HG02970 (cell line): ENCODE measurements at regions not wholly inside any gene's neighbourhood (a gene's known extent, or its start where the extent isn't known, plus 50 kb on each side); places are given as distances from the start of the nearest gene placed in this dataset.
A peak's percentile ranks its signal among the peaks of the same experiment; 100 is the strongest.

ENCODE experiments used
- ATAC-seq: cut with Tn5 transposase; IDR thresholded peaks from one replicate; pipeline ENCODE4 v1.9.1; 2021; ENCODE audit warnings: mild to moderate bottlenecking, moderate library complexity, moderate number of reproducible peaks; ENCODE audit not compliant: unreplicated experiment, low FRiP score

DNA sequence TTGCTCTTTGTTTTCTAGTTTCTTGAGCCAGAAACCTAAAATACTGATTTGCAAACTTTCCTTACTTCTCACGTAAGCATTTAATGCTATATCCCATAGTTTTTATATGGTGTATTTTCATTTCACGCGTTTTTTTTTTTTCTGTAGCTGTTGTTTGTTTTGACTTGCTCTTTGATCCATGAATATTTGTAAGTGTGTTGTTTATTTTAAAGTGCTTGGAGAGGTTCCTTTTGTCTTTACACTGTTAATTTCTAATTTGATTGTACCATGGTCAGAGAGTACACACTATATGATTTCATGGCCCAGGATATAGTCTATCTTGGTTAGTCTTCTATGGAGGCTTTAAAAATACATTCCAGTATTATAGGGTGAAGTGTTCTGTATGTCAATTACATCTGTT is 84.8 kb upstream of the RNF217 start:
- ATAC-seq, result no peak

DNA sequence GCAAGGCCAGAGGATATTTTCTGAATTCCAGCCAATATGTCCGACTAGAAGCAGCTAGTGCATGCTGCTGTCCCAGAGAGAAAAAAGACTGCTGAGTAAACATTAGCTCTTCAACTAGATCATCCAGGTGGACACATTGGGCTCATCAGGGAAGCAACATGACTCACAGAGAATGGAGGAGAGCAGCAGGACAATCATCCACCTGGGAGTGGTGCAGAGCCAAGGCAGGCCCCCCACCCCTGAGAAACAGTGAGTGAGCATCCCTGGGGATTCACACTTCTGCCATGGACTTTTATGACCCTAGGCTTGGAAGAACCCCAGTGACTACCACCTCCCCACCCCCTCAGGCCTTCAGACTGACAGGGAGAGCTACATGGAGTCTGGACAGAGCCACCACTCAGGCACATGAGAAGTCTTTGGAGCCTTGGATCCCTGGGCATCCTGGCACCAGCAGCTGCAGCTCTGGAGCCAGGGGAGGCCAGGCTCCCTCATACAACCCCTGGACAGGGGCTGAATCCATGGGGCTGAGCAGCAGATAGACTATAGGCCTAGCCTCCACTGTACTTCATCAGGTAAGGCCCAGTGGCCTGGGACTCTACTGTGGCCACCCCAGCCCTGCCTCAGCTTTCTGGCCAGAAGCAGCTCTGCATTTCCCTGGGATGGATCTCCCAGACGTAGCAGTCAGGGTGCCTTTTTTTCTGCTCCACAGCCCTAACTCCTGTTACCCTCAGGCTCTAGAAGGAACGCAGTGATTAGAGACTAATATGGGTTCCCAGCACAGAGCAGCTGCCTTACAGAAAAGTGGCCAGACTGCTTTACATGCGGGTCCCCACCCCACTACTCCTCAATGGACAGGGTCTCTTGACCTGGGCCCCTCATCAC is 82.9 kb upstream of the RNF217 start:
- ATAC-seq, result no peak

GRCh38 chr6:124879992-124880355 is 82.3 kb upstream of the RNF217 start:
- ATAC-seq, result no peak

- ATAC-seq, result peak; percentile 48
These were observed 80.2 kb upstream of the RNF217 start for GRCh38 chr6:124881898-124882578.

DNA sequence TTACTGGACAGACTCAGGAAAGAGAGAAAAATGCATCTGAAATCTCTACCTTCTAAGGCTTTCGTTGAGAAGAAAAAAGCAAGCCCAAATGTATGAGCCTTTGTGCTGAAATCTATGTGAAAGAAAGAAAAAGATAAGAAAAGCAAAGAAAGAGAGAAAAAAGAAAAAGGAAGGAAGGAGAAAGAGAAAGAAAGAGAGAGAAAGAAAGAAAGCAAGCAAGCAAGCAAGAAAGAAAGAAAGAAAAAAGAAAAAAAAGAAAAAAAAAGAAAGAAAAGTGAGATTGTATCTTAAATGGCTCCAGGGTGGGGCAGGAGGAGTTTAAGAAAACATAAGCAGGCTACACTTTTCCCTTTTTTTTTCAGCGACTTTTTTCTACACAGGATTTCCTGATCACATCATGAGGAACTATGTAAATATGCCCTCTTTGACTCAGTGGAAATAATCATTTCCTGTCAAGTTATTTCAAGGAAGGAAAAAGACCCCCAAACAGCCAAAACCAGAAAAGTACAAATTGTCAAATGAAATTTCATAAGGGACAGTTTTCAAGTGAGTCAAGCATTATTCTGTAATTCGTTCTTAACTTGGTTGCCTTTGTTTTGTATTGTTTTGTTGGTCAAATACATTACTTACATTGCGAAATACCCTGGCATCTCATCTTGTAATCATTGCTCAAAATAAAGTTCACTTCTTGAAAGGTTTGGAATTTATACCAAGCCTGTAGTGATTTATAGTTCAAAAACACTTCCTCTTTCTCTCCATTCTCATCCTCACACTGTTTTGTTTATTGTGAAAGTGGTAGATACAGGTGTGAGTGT is 79.5 kb upstream of the RNF217 start:
- ATAC-seq, result no peak

- no peak for ATAC-seq
These were observed 77.1 kb upstream of the RNF217 start for GRCh38 chr6:124885171-124885570.

DNA sequence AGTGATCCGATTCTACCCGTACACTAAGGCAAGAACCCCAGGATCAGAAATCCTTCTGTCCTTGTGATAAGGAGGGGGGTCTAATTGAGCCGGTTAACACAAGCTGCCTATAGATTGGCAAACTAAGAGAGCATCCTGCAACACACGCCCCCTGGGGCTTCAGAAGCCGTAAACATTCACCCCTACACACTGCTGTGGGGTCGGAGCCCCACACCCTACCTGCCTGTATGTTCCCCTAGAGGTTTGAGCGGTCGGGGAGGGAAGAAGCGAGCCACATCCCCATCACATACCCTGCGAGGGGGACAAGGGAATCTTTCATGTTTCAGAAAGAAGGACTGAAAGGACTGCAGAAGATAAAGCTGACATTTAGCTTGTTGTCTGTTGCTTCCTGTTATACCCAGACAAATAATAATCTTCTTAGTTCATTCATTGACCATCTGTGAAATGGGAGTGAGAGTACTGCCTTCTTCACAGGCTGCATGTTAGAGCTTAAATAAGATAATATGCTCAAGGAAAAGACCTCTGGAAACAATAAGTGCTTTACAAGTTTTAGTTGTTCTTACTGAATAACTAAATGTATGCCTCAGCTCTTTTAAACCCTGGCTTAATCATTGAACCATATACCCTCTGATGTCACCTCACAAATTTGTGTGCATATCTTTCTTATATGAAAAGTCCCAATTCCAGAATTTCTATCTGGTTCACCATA is 74.2 kb upstream of the RNF217 start:
- ATAC-seq, result no peak

GRCh38 chr6:124888581-124889371 is 73.5 kb upstream of the RNF217 start:
- no peak for ATAC-seq

GRCh38 chr6:124901084-124901483 is 61.2 kb upstream of the RNF217 start:
- no peak for ATAC-seq

GRCh38 chr6:124903797-124904196 is 58.4 kb upstream of the RNF217 start:
- no peak for ATAC-seq

- no peak for ATAC-seq
These were observed 54.6 kb upstream of the RNF217 start for GRCh38 chr6:124907596-124907995.
